Tibial nerve (tissue), 4 donors: ENCODE measurements at regions not wholly inside any gene's neighbourhood (a gene's known extent, or its start where the extent isn't known, plus 50 kb on each side); places are given as distances from the start of the nearest gene placed in this dataset.

Source experiments
- EP300 ChIP-seq, 2 donors: sonication (generic); formaldehyde crosslinking; IDR thresholded peaks; one replicate each; pipeline ENCODE4 v1.6.1; 2017; ENCODE audit warnings: antibody characterized with exemption in 2 of 2, mild to moderate bottlenecking in 1 of 2
- POLR2A ChIP-seq, 2 donors: fragments of 450-650 bp; IDR thresholded peaks; one replicate each; pipeline ENCODE4 v1.6.1; 2017; ENCODE audit warnings: antibody characterized with exemption in 2 of 2, mild to moderate bottlenecking in 2 of 2, moderate library complexity in 2 of 2
- TF ChIP-seq, protein P1 (sequence below), 5 experiments: fragments of 200-600 bp in 3 of 5; fragments of 450-650 bp in 2 of 5; sonication (generic) in 3 of 5; IDR thresholded peaks; one replicate each; pipeline ENCODE4 v1.5.1; 2016 to 2019; ENCODE audit warnings: antibody characterized with exemption in 5 of 5, mild to moderate bottlenecking in 3 of 5, moderate library complexity in 2 of 5

DNA sequence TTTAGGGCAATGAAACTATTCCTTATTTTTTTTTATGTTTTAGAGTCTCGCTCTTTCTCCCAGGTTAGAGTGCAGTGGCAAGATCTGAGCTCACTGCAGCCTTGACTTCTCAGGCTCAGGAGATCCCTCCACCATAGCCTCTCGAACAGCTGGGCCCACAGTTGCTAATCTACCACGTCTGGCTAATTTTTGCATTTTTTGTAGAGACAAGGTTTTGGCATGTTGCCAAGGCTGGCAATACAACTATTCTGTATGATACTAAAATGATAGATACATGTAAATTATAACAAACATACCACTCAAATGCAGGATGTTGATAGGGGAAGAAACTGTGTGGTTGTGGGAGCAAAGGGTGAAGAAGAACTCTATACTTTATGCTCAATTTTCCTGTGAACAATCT, 401.3 kb downstream of the ZFHX3 start:
- TF ChIP-seq, protein P1, sequence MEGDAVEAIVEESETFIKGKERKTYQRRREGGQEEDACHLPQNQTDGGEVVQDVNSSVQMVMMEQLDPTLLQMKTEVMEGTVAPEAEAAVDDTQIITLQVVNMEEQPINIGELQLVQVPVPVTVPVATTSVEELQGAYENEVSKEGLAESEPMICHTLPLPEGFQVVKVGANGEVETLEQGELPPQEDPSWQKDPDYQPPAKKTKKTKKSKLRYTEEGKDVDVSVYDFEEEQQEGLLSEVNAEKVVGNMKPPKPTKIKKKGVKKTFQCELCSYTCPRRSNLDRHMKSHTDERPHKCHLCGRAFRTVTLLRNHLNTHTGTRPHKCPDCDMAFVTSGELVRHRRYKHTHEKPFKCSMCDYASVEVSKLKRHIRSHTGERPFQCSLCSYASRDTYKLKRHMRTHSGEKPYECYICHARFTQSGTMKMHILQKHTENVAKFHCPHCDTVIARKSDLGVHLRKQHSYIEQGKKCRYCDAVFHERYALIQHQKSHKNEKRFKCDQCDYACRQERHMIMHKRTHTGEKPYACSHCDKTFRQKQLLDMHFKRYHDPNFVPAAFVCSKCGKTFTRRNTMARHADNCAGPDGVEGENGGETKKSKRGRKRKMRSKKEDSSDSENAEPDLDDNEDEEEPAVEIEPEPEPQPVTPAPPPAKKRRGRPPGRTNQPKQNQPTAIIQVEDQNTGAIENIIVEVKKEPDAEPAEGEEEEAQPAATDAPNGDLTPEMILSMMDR (IDR thresholded peaks at IDR 0.05), result no peak
- TF ChIP-seq EP300 (IDR thresholded peaks at IDR 0.05) (no peak), POLR2A (IDR thresholded peaks at IDR 0.05) (no peak)
